HFF-Myc (cell line): ENCODE measurements at regions not wholly inside any gene's neighbourhood (a gene's known extent, or its start where the extent isn't known, plus 50 kb on each side); places are given as distances from the start of the nearest gene placed in this dataset.

Source experiments
- DNase-seq: peaks from one replicate; pipeline ENCODE4 v3.0.0-alpha.2; 2011; ENCODE audit warnings: low read depth; ENCODE audit errors: extremely low read depth
- H3K4me3 ChIP-seq: replicated peaks from 2 replicates; pipeline ENCODE4 v1.5.1; 2011; ENCODE audit warnings: low read depth, mild to moderate bottlenecking, control low read depth, low read length
- CTCF ChIP-seq: IDR thresholded peaks from 2 replicates; pipeline ENCODE4 v1.5.1; 2012; ENCODE audit warnings: mild to moderate bottlenecking, low read depth, low read length, control low read depth; ENCODE audit errors: missing control alignments

- no peak for DNase-seq
- no peak for TF ChIP-seq CTCF
These were observed 564.6 kb downstream of the FLRT2 start for GRCh38 chr14:86094512-86094911.

GRCh38 chr14:86091811-86092210 is 561.9 kb downstream of the FLRT2 start:
- no peak for DNase-seq
- no peak overlapping the region for H3K4me3 ChIP-seq
- no peak for TF ChIP-seq CTCF

More at GRCh38 chr14:86094512-86094911, 564.6 kb downstream of the FLRT2 start:
- H3K4me3 ChIP-seq, result no peak overlapping the region

GRCh38 chr14:86088156-86088555 is 558.2 kb downstream of the FLRT2 start:
- no peak for TF ChIP-seq CTCF
- no peak overlapping the region for H3K4me3 ChIP-seq
- no peak for DNase-seq

GRCh38 chr14:86087377-86087776 is 557.4 kb downstream of the FLRT2 start:
- no peak for DNase-seq
- no peak for TF ChIP-seq CTCF
- no peak overlapping the region for H3K4me3 ChIP-seq

GRCh38 chr14:86086962-86087361 is 557.0 kb downstream of the FLRT2 start:
- DNase-seq, result no peak
- no peak for TF ChIP-seq CTCF
- H3K4me3 ChIP-seq, result no peak overlapping the region

- H3K4me3 ChIP-seq, result no peak overlapping the region
These were observed 554.2 kb downstream of the FLRT2 start for GRCh38 chr14:86084097-86084496.

More at GRCh38 chr14:86084097-86084496, 554.2 kb downstream of the FLRT2 start:
- no peak for DNase-seq
- no peak for TF ChIP-seq CTCF
